Ectodermal cell (in vitro differentiated cells): ENCODE measurements at regions not wholly inside any gene's neighbourhood (a gene's known extent, or its start where the extent isn't known, plus 50 kb on each side); places are given as distances from the start of the nearest gene placed in this dataset.

ENCODE experiments used
- H3K27ac ChIP-seq: 2 replicates; pipeline ENCODE4 v1.7.0; 2013; ENCODE audit warnings: mild to moderate bottlenecking, low read depth, low read length; ENCODE audit not compliant: insufficient read depth, poor library complexity, severe bottlenecking
- H3K27me3 ChIP-seq: 2 replicates; pipeline ENCODE4 v1.7.0; 2013; ENCODE audit warnings: mild to moderate bottlenecking, low read length; ENCODE audit not compliant: insufficient read depth, control insufficient read depth, poor library complexity, severe bottlenecking
- H3K36me3 ChIP-seq: one replicate; pipeline ENCODE4 v1.7.0; 2013; ENCODE audit warnings: low read length; ENCODE audit not compliant: control insufficient read depth, insufficient read depth
- H3K4me1 ChIP-seq: one replicate; pipeline ENCODE4 v1.7.0; 2013; ENCODE audit warnings: low read length; ENCODE audit not compliant: control insufficient read depth, insufficient read depth
- H3K4me3 ChIP-seq: 2 replicates; pipeline ENCODE4 v1.7.0; 2013; ENCODE audit warnings: low read depth, low read length, control low read depth; ENCODE audit not compliant: insufficient read depth
- H3K9me3 ChIP-seq: 2 replicates; pipeline ENCODE4 v1.7.0; 2013; ENCODE audit warnings: mild to moderate bottlenecking, low read length, moderate library complexity; ENCODE audit not compliant: control insufficient read depth
- WGBS, 2 experiments: methylation state at CpG; one replicate each; pipeline ENCODE4 v1.1.7; 2013; ENCODE audit warnings: missing lambda C conversion rate in 2 of 2; 5-methylcytosine and 5-hydroxymethylcytosine counted together

DNA sequence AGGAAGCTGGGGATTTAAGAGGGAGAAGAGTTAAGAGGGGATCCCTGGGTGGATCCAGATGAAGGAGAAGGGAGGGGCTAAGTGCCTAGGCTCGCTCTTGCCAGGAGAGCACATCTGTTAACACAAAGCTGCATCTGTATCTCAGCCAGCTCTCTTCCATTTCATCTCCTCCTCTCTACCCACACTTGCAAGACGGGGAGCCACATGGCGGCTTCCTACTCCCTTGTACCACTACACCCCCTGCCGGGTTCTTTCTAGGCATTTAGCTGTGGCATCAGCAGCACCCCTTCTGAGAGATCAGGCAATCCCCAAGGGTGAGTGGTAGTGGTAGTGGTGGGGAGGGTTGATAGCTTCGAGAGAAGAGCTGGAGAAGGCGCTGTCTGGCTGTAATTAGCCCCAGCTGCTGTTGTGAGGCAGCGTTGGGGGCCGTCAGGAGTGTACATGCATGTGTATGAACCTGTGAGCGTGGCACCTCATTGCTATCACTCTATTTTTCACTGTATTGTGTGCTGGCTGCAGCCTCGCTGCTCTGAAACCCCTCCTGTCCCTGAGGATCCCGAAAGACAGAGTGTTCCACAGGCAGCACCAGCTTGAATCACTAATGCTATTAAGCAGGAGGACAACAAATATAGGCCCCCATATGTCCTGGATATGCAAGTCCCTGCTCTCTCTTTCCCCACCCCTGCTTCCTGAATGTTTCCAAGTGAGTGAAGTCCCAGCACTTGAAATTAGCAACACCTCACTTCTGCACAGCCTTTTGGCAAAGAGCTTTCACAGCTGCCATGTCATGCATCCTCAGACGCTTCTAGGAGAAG lies 73.7 kb downstream of the RTL9 start:
- 87 to 91% methylated on average over 9 to 12 of the region's 12 CpGs for WGBS, 2 experiments
- H3K36me3 ChIP-seq = no peaks in the 10 kb centered on the region
- H3K9me3 ChIP-seq = no peaks in the 10 kb centered on the region
- H3K4me1 ChIP-seq = peaks cover 3% of the 10 kb centered on the region
- no peak overlapping the region for H3K4me3 ChIP-seq
- H3K27ac ChIP-seq = no peak overlapping the region
- no peaks in the 10 kb centered on the region for H3K27me3 ChIP-seq

DNA sequence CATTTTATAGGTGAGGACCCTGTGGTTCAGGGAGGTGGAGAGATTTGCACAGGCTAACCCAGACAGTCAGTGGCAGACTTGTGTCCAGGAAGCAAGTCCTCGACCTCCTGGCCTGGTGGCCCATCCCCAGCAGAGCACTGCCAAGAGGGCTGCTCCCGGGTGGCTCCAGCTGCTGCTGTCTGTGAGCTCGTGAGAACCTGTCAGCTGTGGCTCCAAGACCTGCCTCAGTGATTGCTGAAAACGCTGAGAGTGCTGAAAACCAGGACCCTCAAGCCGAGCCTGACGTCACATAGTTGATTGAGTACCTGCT lies 74.2 kb downstream of the RTL9 start:
- WGBS, 2 experiments = 87% methylated on average over 6 of the region's 6 CpGs

DNA sequence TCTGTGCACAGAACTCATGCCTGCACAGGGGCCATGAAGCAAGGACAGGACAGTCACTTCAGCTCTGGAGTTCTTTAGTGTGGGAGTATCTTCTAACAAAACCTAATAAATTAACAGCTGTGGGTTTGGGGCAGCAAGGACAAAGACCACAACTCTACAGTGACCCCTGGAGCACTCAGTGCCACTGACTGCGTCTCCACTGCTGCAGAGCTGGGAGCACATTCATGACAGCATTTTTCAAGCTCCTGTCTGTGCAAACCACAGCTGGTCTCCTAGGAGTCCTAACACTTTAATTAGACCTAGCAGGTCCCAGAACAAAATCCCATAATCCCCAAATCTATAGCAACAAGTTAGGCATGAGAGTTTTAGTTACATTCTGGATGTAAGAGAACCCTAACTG lies 76.5 kb downstream of the RTL9 start:
- no peaks in the 10 kb centered on the region for H3K27me3 ChIP-seq
- no peaks in the 10 kb centered on the region for H3K36me3 ChIP-seq
- H3K4me1 ChIP-seq = peaks cover 3% of the 10 kb centered on the region
- no peak overlapping the region for H3K4me3 ChIP-seq
- H3K9me3 ChIP-seq = no peaks in the 10 kb centered on the region
- H3K27ac ChIP-seq = no peak overlapping the region
- WGBS, 2 experiments = 78 to 79% methylated on average over 1 of the region's 1 CpG

More for the DNA sequence above, 74.2 kb downstream of the RTL9 start:
- Histone ChIP-seq H3K4me1 (peaks cover 3% of the 10 kb centered on the region), H3K27me3 (no peaks in the 10 kb centered on the region), H3K36me3 (no peaks in the 10 kb centered on the region), H3K9me3 (no peaks in the 10 kb centered on the region), H3K27ac (no peak overlapping the region), H3K4me3 (no peak overlapping the region)

- peaks cover 3% of the 10 kb centered on the region for H3K4me1 ChIP-seq
- no peaks in the 10 kb centered on the region for H3K36me3 ChIP-seq
- H3K9me3 ChIP-seq = no peaks in the 10 kb centered on the region
- H3K4me3 ChIP-seq = no peak overlapping the region
- no peak overlapping the region for H3K27ac ChIP-seq
- H3K27me3 ChIP-seq = no peaks in the 10 kb centered on the region
Observed at GRCh38 chrX:110436523-110436922, 77.9 kb downstream of the RTL9 start.

DNA sequence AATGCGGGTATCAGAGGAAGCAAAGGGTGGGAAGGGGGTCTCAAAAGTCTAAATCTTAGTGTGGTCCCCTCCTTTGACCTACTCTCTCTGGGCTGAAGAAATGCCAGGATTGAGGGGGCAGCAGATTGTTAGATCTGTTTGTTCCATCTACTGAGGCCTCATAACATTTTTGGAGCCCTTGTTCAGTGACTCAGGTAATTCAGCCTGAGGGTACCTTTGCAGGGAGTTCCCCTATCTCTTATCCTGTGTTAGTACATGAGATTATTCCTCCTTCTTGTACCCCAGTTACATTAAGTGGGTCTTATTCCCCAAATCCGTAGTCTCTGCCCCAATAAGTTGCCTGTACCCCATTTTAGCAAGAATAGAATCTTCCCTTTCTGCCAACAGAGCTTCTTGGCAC lies 79.0 kb downstream of the RTL9 start:
- 89% methylated on average over 2 of the region's 2 CpGs for WGBS, 2 experiments
- Histone ChIP-seq H3K4me1 (peaks cover 3% of the 10 kb centered on the region), H3K9me3 (no peaks in the 10 kb centered on the region), H3K36me3 (no peaks in the 10 kb centered on the region), H3K27ac (no peak overlapping the region), H3K4me3 (no peak overlapping the region), H3K27me3 (no peaks in the 10 kb centered on the region)

- H3K27ac ChIP-seq = no peak overlapping the region
- no peaks in the 10 kb centered on the region for H3K36me3 ChIP-seq
- peaks cover 3% of the 10 kb centered on the region for H3K4me1 ChIP-seq
- no peaks in the 10 kb centered on the region for H3K9me3 ChIP-seq
- no peak overlapping the region for H3K4me3 ChIP-seq
- WGBS, 2 experiments = 81 to 83% methylated on average over 11 of the region's 11 CpGs
- H3K27me3 ChIP-seq = no peaks in the 10 kb centered on the region
Observed at GRCh38 chrX:110440016-110440805, 81.6 kb downstream of the RTL9 start.

GRCh38 chrX:110442635-110443034 lies 84.0 kb downstream of the RTL9 start:
- Histone ChIP-seq H3K9me3 (no peaks in the 10 kb centered on the region), H3K27me3 (no peaks in the 10 kb centered on the region), H3K4me1 (no peaks in the 10 kb centered on the region), H3K27ac (no peak overlapping the region), H3K36me3 (no peaks in the 10 kb centered on the region), H3K4me3 (no peak overlapping the region)
- WGBS, 2 experiments = 13 to 18% methylated on average over 1 of the region's 1 CpG

GRCh38 chrX:110444996-110445395 lies 86.3 kb downstream of the RTL9 start:
- Histone ChIP-seq H3K27ac (no peak overlapping the region), H3K27me3 (no peaks in the 10 kb centered on the region), H3K4me3 (no peak overlapping the region), H3K9me3 (no peaks in the 10 kb centered on the region), H3K36me3 (no peaks in the 10 kb centered on the region), H3K4me1 (no peaks in the 10 kb centered on the region)
- 41 to 54% methylated on average over 3 to 4 of the region's 4 CpGs for WGBS, 2 experiments

GRCh38 chrX:110448459-110448858 lies 89.8 kb downstream of the RTL9 start:
- Histone ChIP-seq H3K4me1 (no peaks in the 10 kb centered on the region), H3K9me3 (no peaks in the 10 kb centered on the region), H3K27me3 (no peaks in the 10 kb centered on the region), H3K27ac (no peak overlapping the region), H3K4me3 (no peak overlapping the region), H3K36me3 (no peaks in the 10 kb centered on the region)
- 69 to 73% methylated on average over 10 of the region's 10 CpGs for WGBS, 2 experiments

- no peaks in the 10 kb centered on the region for H3K4me1 ChIP-seq
- no peak overlapping the region for H3K4me3 ChIP-seq
- no peaks in the 10 kb centered on the region for H3K9me3 ChIP-seq
- no peaks in the 10 kb centered on the region for H3K36me3 ChIP-seq
- 84 to 90% methylated on average over 2 of the region's 2 CpGs for WGBS, 2 experiments
- H3K27me3 ChIP-seq = no peaks in the 10 kb centered on the region
- H3K27ac ChIP-seq = no peak overlapping the region
Observed at GRCh38 chrX:110449312-110449711, 90.7 kb downstream of the RTL9 start.
